IMR-90 (cell line): ENCODE measurements at regions not wholly inside any gene's neighbourhood (a gene's known extent, or its start where the extent isn't known, plus 50 kb on each side); places are given as distances from the start of the nearest gene placed in this dataset.

Experiments
- ATAC-seq: fragments of 200-7000 bp; cut with Tn5 transposase; 2 replicates; pipeline ENCODE4 v1.9.1; 2020; ENCODE audit warnings: low read depth, mild to moderate bottlenecking, moderate library complexity
- BruUV-seq: library from RNA; stranded (reverse); fragments of 400-500 nt; replicated peaks from 2 replicates; lab custom pipeline; 2021; lab: Mats Ljungman, UMichigan
- CTCF ChIA-PET: fragments of 300-600 bp; formaldehyde crosslinking; extraction: SDS; loops from one replicate; lab custom pipeline; 2021; ENCODE audit warnings: antibody characterized with exemption; lab: Yijun Ruan, JAX
- POLR2A ChIA-PET: fragments of 300-600 bp; sonication (Branson Sonifier 250); formaldehyde crosslinking; loops from one replicate; lab custom pipeline; 2022; ENCODE audit warnings: antibody characterized with exemption; ENCODE audit not compliant: unreplicated experiment; lab: Charles Lee
- DNase-seq: peaks from one replicate; pipeline ENCODE4 v3.0.0; 2013
- H2AFZ ChIP-seq: replicated peaks from 2 replicates; pipeline ENCODE3; 2013; ENCODE audit warnings: low read length, mild to moderate bottlenecking; ENCODE audit not compliant: poor library complexity
- H2AK5ac ChIP-seq: 2 replicates; pipeline ENCODE4 v1.6.1; 2013; ENCODE audit warnings: low read depth, low read length, inconsistent platforms
- H2AK9ac ChIP-seq: replicated peaks from 2 replicates; pipeline ENCODE3; 2013; ENCODE audit warnings: mild to moderate bottlenecking, low read depth, low read length, moderate library complexity; ENCODE audit not compliant: poor library complexity
- H2BK120ac ChIP-seq: 2 replicates; pipeline ENCODE4 v1.6.1; 2013; ENCODE audit warnings: low read depth, low read length, inconsistent platforms
- H2BK15ac ChIP-seq: 3 replicates; pipeline ENCODE4 v1.6.1; 2013; ENCODE audit warnings: low read depth, low read length, inconsistent platforms
- H2BK20ac ChIP-seq: 2 replicates; pipeline ENCODE4 v1.6.1; 2013; ENCODE audit warnings: low read depth, mild to moderate bottlenecking, inconsistent platforms, low read length, moderate library complexity
- H2BK5ac ChIP-seq: 2 replicates; pipeline ENCODE4 v1.6.1; 2013; ENCODE audit warnings: mild to moderate bottlenecking, low read depth, low read length, inconsistent platforms; ENCODE audit not compliant: poor library complexity, severe bottlenecking
- H3K14ac ChIP-seq: replicated peaks from 2 replicates; pipeline ENCODE4 v1.6.1; 2013; ENCODE audit warnings: low read depth, low read length, inconsistent platforms
- H3K18ac ChIP-seq: 2 replicates; pipeline ENCODE4 v1.6.1; 2013; ENCODE audit warnings: low read depth, low read length, control low read depth
- H3K23ac ChIP-seq: 2 replicates; pipeline ENCODE4 v1.6.1; 2013; ENCODE audit warnings: low read depth, low read length, inconsistent platforms
- H3K27ac ChIP-seq: 2 replicates; pipeline ENCODE4 v1.5.1; 2013; ENCODE audit warnings: mild to moderate bottlenecking, control low read depth, low read length; ENCODE audit not compliant: insufficient read depth
- H3K27me3 ChIP-seq: 2 replicates; pipeline ENCODE4 v1.6.1; 2013; ENCODE audit warnings: low read length; ENCODE audit not compliant: control insufficient read depth, insufficient read depth
- H3K36me3 ChIP-seq: 2 replicates; pipeline ENCODE4 v1.6.1; 2013; ENCODE audit warnings: low read length, mixed read lengths; ENCODE audit not compliant: control insufficient read depth, insufficient read depth
- H3K4ac ChIP-seq: 2 replicates; pipeline ENCODE4 v1.6.1; 2013; ENCODE audit warnings: low read depth, low read length, inconsistent platforms
- H3K4me1 ChIP-seq: 2 replicates; pipeline ENCODE4 v1.6.1; 2013; ENCODE audit warnings: low read length, mixed read lengths; ENCODE audit not compliant: control insufficient read depth, insufficient read depth
- H3K4me2 ChIP-seq: 2 replicates; pipeline ENCODE4 v1.6.1; 2013; ENCODE audit warnings: low read depth, mild to moderate bottlenecking, control low read depth, low read length, moderate library complexity
- H3K4me3 ChIP-seq: 2 replicates; pipeline ENCODE4 v1.5.1; 2013; ENCODE audit warnings: low read depth, mild to moderate bottlenecking, control low read depth, low read length, moderate library complexity; ENCODE audit not compliant: insufficient read depth
- H3K56ac ChIP-seq: 2 replicates; pipeline ENCODE4 v1.6.1; 2013; ENCODE audit warnings: low read length, inconsistent platforms; ENCODE audit not compliant: insufficient read depth; ENCODE audit errors: extremely low read depth
- H3K79me1 ChIP-seq, 2 experiments: 2 replicates each; pipeline ENCODE4 v1.6.1; 2013; ENCODE audit warnings: low read length in 2 of 2, inconsistent platforms in 1 of 2, low read depth in 1 of 2
- H3K9ac ChIP-seq: 2 replicates; pipeline ENCODE4 v1.6.1; 2013; ENCODE audit warnings: low read depth, low read length, control low read depth
- H3K9me1 ChIP-seq: 2 replicates; pipeline ENCODE4 v1.6.1; 2013; ENCODE audit warnings: low read length, inconsistent platforms; ENCODE audit not compliant: insufficient read depth
- H3K9me3 ChIP-seq: 2 replicates; pipeline ENCODE4 v1.6.1; 2013; ENCODE audit warnings: low read length; ENCODE audit not compliant: control insufficient read depth, insufficient read depth
- H4K20me1 ChIP-seq: 2 replicates; pipeline ENCODE4 v1.6.1; 2013; ENCODE audit warnings: low read length, inconsistent platforms; ENCODE audit not compliant: insufficient read depth
- H4K5ac ChIP-seq: 2 replicates; pipeline ENCODE4 v1.6.1; 2013; ENCODE audit warnings: mild to moderate bottlenecking, low read depth, low read length, control low read depth
- H4K8ac ChIP-seq, 2 experiments: 2 replicates each; pipeline ENCODE4 v1.6.1; 2013; ENCODE audit warnings: low read depth in 2 of 2, low read length in 2 of 2, control low read depth in 1 of 2, inconsistent platforms in 1 of 2
- H4K91ac ChIP-seq: 2 replicates; pipeline ENCODE4 v1.6.1; 2013; ENCODE audit warnings: low read depth, low read length, inconsistent platforms; ENCODE audit not compliant: insufficient read depth
- BHLHE40 ChIP-seq: fragments of 150-350 bp; IDR thresholded peaks from 2 replicates; pipeline ENCODE4 v1.6.1; 2016; ENCODE audit warnings: mild to moderate bottlenecking, low read depth, low read length
- CEBPB ChIP-seq: IDR thresholded peaks from 2 replicates; pipeline ENCODE4 v1.6.1; 2012; ENCODE audit warnings: low read depth, low read length, improper control_type of control experiment
- FOS ChIP-seq: fragments of 150-350 bp; IDR thresholded peaks from 2 replicates; pipeline ENCODE4 v1.6.1; 2016; ENCODE audit warnings: low read depth, low read length
- MAZ ChIP-seq: IDR thresholded peaks from 2 replicates; pipeline ENCODE4 v1.6.1; 2012; ENCODE audit warnings: low read depth, mild to moderate bottlenecking, low read length, improper control_type of control experiment, moderate library complexity, borderline replicate concordance
- MXI1 ChIP-seq: IDR thresholded peaks from 2 replicates; pipeline ENCODE4 v1.6.1; 2012; ENCODE audit warnings: low read depth, mild to moderate bottlenecking, low read length, moderate library complexity, borderline replicate concordance
- RAD21 ChIP-seq: IDR thresholded peaks from 2 replicates; pipeline ENCODE4 v1.6.1; 2012; ENCODE audit warnings: low read length, improper control_type of control experiment
- RFX5 ChIP-seq: IDR thresholded peaks from 2 replicates; pipeline ENCODE4 v1.8.0; 2012; ENCODE audit warnings: low read depth, mild to moderate bottlenecking, low read length, moderate library complexity
- SMC3 ChIP-seq: fragments of 150-350 bp; IDR thresholded peaks from 2 replicates; pipeline ENCODE4 v1.6.1; 2016; ENCODE audit warnings: low read depth, mild to moderate bottlenecking, antibody characterized with exemption, low read length, moderate library complexity
- dilution Hi-C: fragments of 300-500 bp; cut with HindIII; formaldehyde crosslinking; loops from one replicate; pipeline ENCODE4 v1.14.3; 2018; ENCODE audit warnings: low sequenced_read_pairs; ENCODE audit not compliant: unreplicated experiment
- in situ Hi-C: fragments of 300-500 bp; cut with MboI; formaldehyde crosslinking; loops from 3 replicates; pipeline ENCODE4 v1.14.3; 2019; ENCODE audit warnings: low sequenced_read_pairs, inconsistent platforms, mixed read lengths
- intact Hi-C: fragments of 100-400 bp; cut with micrococcal nuclease; formaldehyde crosslinking; loops from 2 replicates; pipeline ENCODE4 v1.10.0; 2022
- TF ChIP-seq, protein P1 (sequence below): fragments of 150-350 bp; IDR thresholded peaks from 2 replicates; pipeline ENCODE4 v1.6.1; 2016; ENCODE audit warnings: low read depth, mild to moderate bottlenecking, low read length, moderate library complexity, borderline replicate concordance
- TF ChIP-seq, protein P2 (sequence below): conservative IDR thresholded peaks from 2 replicates; pipeline ENCODE4 v1.5.1; 2012; ENCODE audit warnings: mild to moderate bottlenecking, low read depth, low read length, improper control_type of control experiment

DNA sequence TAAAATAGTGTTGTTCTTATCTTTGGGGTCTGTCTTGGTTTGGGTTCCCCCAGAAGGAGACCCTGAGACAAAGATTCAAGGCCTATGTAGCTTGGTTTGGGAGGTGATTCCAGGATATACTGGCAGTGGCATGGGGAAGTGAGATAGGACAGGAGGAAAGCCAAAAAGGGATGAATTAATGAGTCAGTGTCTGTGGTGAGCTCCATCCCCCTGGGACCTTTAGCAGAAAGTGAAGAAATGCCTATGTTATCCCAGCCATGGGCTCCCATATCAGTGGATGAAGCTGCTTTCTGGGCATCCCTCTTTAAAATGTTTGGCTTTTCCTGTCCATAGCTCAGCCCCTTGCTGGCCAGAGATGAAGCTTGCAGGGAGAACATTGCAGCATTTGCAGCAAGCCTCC, 217.0 kb upstream of the CTBP2 start:
- H2AK9ac ChIP-seq: no peak overlapping the region
- H2BK15ac ChIP-seq: no peak overlapping the region
- no peak for ATAC-seq
- H3K56ac ChIP-seq: no peak overlapping the region
- H3K4me3 ChIP-seq: no peak overlapping the region
- no peaks in the 10 kb centered on the region for H3K9me1 ChIP-seq
- in situ Hi-C loops: no loop called here
- H3K27me3 ChIP-seq: no peaks in the 10 kb centered on the region
- no peak overlapping the region for H3K4me2 ChIP-seq
- no peak overlapping the region for H4K8ac ChIP-seq
- H4K5ac ChIP-seq: no peak overlapping the region
- POLR2A ChIA-PET: no interaction called here
- no peaks in the 10 kb centered on the region for H4K20me1 ChIP-seq
- H3K79me1 ChIP-seq: no peaks in the 10 kb centered on the region
- H2AK5ac ChIP-seq: no peak overlapping the region
- H2BK120ac ChIP-seq: no peak overlapping the region
- dilution Hi-C loops: no loop called here
- no peak for DNase-seq
- CTCF ChIA-PET: no interaction called here
- intact Hi-C loops: no loop called here
- H3K23ac ChIP-seq: no peak overlapping the region
- no TSS peak for BruUV-seq
- no peak overlapping the region for H3K18ac ChIP-seq
- H3K9ac ChIP-seq: no peak overlapping the region
- TF ChIP-seq FOS: no peak
- no peak for TF ChIP-seq RAD21
- TF ChIP-seq BHLHE40: no peak
- no peak for TF ChIP-seq RFX5
- TF ChIP-seq MXI1: no peak
- TF ChIP-seq, protein P1, sequence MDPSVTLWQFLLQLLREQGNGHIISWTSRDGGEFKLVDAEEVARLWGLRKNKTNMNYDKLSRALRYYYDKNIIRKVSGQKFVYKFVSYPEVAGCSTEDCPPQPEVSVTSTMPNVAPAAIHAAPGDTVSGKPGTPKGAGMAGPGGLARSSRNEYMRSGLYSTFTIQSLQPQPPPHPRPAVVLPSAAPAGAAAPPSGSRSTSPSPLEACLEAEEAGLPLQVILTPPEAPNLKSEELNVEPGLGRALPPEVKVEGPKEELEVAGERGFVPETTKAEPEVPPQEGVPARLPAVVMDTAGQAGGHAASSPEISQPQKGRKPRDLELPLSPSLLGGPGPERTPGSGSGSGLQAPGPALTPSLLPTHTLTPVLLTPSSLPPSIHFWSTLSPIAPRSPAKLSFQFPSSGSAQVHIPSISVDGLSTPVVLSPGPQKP: no peak
- TF ChIP-seq MAZ: no peak
- no peak for TF ChIP-seq CEBPB
- TF ChIP-seq, protein P2, sequence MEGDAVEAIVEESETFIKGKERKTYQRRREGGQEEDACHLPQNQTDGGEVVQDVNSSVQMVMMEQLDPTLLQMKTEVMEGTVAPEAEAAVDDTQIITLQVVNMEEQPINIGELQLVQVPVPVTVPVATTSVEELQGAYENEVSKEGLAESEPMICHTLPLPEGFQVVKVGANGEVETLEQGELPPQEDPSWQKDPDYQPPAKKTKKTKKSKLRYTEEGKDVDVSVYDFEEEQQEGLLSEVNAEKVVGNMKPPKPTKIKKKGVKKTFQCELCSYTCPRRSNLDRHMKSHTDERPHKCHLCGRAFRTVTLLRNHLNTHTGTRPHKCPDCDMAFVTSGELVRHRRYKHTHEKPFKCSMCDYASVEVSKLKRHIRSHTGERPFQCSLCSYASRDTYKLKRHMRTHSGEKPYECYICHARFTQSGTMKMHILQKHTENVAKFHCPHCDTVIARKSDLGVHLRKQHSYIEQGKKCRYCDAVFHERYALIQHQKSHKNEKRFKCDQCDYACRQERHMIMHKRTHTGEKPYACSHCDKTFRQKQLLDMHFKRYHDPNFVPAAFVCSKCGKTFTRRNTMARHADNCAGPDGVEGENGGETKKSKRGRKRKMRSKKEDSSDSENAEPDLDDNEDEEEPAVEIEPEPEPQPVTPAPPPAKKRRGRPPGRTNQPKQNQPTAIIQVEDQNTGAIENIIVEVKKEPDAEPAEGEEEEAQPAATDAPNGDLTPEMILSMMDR: no peak
- TF ChIP-seq SMC3: no peak
- H3K4ac ChIP-seq: no peak overlapping the region
- H2AFZ ChIP-seq: no peak overlapping the region
- H3K36me3 ChIP-seq: no peaks in the 10 kb centered on the region
- H3K4me1 ChIP-seq: no peaks in the 10 kb centered on the region
- H3K14ac ChIP-seq: no peak overlapping the region
- H3K27ac ChIP-seq: no peak overlapping the region
- H2BK5ac ChIP-seq: no peak overlapping the region
- H2BK20ac ChIP-seq: no peak overlapping the region
- no peaks in the 10 kb centered on the region for H3K9me3 ChIP-seq
- no peak overlapping the region for H4K91ac ChIP-seq
